ENCODE measurements at regions not wholly inside any gene's neighbourhood (a gene's known extent, or its start where the extent isn't known, plus 50 kb on each side); places are given as distances from the start of the nearest gene placed in this dataset.

DNA sequence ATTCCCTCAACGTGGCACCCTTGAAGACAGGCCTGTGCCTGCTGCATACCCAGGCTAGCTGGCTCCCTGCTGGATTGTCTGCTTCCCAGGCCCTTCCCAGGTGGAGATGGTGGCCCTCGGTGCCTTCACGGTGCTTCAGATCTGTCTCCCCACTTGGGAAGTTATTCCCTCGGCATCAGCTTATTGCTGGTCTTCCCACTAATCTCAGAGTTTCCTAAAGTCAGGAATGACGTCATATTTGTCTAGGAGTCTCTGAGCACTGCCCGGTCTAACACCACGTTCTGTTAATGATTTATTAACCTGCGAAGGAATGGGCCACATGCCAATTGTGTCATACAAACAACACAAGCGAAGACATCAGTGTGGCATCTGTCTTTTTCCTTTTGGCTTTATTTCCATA, 269.8 kb upstream of the ID2 start:
- 0 out of 2 replicates have a peak overlapping the region, but pooled peaks have one; percentile 25 for H2AFZ ChIP-seq (ENCODE audit: low read length)
- H3K27me3 ChIP-seq (ENCODE audit: insufficient read depth, low read length, poor library complexity, severe bottlenecking), result no peaks in the 10 kb centered on the region
- no peaks in the 10 kb centered on the region for H3K36me3 ChIP-seq (ENCODE audit: insufficient read depth, low read length)
- no peaks in the 10 kb centered on the region for H4K20me1 ChIP-seq (ENCODE audit: insufficient read depth, low read length, poor library complexity, severe bottlenecking)
- no peak overlapping the region for H3K9ac ChIP-seq (ENCODE audit: low read depth, low read length, poor library complexity, severe bottlenecking)
- TF ChIP-seq EZH2phosphoT487 (IDR thresholded peaks at IDR 0.05; ENCODE audit: borderline replicate concordance) (no peak), CTCF (conservative IDR thresholded peaks at IDR 0.05; ENCODE audit: low read length) (no peak)
- H3K79me2 ChIP-seq (ENCODE audit: insufficient read depth, low read length), result no peaks in the 10 kb centered on the region
- no peaks in the 10 kb centered on the region for H3K9me3 ChIP-seq (ENCODE audit: insufficient read depth, low read depth, low read length)
- no peaks in the 10 kb centered on the region for H3F3A ChIP-seq (ENCODE audit: low read depth)
- H3K9me2 ChIP-seq (replicated peaks; ENCODE audit: low read depth, low read length), result no peaks in the 10 kb centered on the region
- no peak overlapping the region for H3K4me3 ChIP-seq (ENCODE audit: low read length, poor library complexity, severe bottlenecking)
- H3K4me1 ChIP-seq (ENCODE audit: insufficient read depth, low read length, poor library complexity, severe bottlenecking), result peaks cover 30% of the 10 kb centered on the region
- H3K4me2 ChIP-seq (ENCODE audit: low read depth, low read length, poor library complexity, severe bottlenecking), result no peak overlapping the region

- Histone ChIP-seq H3K9ac (ENCODE audit: low read depth, low read length, poor library complexity, severe bottlenecking) (no peak overlapping the region), H3K4me2 (ENCODE audit: low read depth, low read length, poor library complexity, severe bottlenecking) (no peak overlapping the region), H3K36me3 (ENCODE audit: insufficient read depth, low read length) (no peaks in the 10 kb centered on the region), H3K4me3 (ENCODE audit: low read length, poor library complexity, severe bottlenecking) (no peak overlapping the region), H3K9me3 (ENCODE audit: insufficient read depth, low read depth, low read length) (no peaks in the 10 kb centered on the region), H3K27me3 (ENCODE audit: insufficient read depth, low read length, poor library complexity, severe bottlenecking) (no peaks in the 10 kb centered on the region), H3F3A (ENCODE audit: low read depth) (no peaks in the 10 kb centered on the region), H3K79me2 (ENCODE audit: insufficient read depth, low read length) (no peaks in the 10 kb centered on the region), H3K9me2 (replicated peaks; ENCODE audit: low read depth, low read length) (no peaks in the 10 kb centered on the region), H4K20me1 (ENCODE audit: insufficient read depth, low read length, poor library complexity, severe bottlenecking) (no peaks in the 10 kb centered on the region), H2AFZ (ENCODE audit: low read length) (0 out of 2 replicates have a peak overlapping the region, but pooled peaks have one; percentile 25), H3K4me1 (ENCODE audit: insufficient read depth, low read length, poor library complexity, severe bottlenecking) (peaks cover 35% of the 10 kb centered on the region)
- TF ChIP-seq CTCF (conservative IDR thresholded peaks at IDR 0.05; ENCODE audit: low read length) (no peak), EZH2phosphoT487 (IDR thresholded peaks at IDR 0.05; ENCODE audit: borderline replicate concordance) (no peak)
These were observed 269.3 kb upstream of the ID2 start for GRCh38 chr2:8412586-8412985.

- H3F3A ChIP-seq (ENCODE audit: low read depth), result no peaks in the 10 kb centered on the region
- TF ChIP-seq EZH2phosphoT487 (IDR thresholded peaks at IDR 0.05; ENCODE audit: borderline replicate concordance), result no peak
- TF ChIP-seq CTCF (conservative IDR thresholded peaks at IDR 0.05; ENCODE audit: low read length), result no peak
These were observed 268.2 kb upstream of the ID2 start for GRCh38 chr2:8413589-8414135.

More at GRCh38 chr2:8413589-8414135, 268.2 kb upstream of the ID2 start:
- H3K36me3 ChIP-seq (ENCODE audit: insufficient read depth, low read length), result no peaks in the 10 kb centered on the region
- H3K9ac ChIP-seq (ENCODE audit: low read depth, low read length, poor library complexity, severe bottlenecking), result no peak overlapping the region
- H4K20me1 ChIP-seq (ENCODE audit: insufficient read depth, low read length, poor library complexity, severe bottlenecking), result no peaks in the 10 kb centered on the region
- H3K9me2 ChIP-seq (replicated peaks; ENCODE audit: low read depth, low read length), result no peaks in the 10 kb centered on the region
- H3K79me2 ChIP-seq (ENCODE audit: insufficient read depth, low read length), result no peaks in the 10 kb centered on the region
- H3K4me2 ChIP-seq (ENCODE audit: low read depth, low read length, poor library complexity, severe bottlenecking), result no peak overlapping the region
- no peaks in the 10 kb centered on the region for H3K27me3 ChIP-seq (ENCODE audit: insufficient read depth, low read length, poor library complexity, severe bottlenecking)
- H2AFZ ChIP-seq (ENCODE audit: low read length), result no peak overlapping the region
- no peaks in the 10 kb centered on the region for H3K9me3 ChIP-seq (ENCODE audit: insufficient read depth, low read depth, low read length)
- H3K4me1 ChIP-seq (ENCODE audit: insufficient read depth, low read length, poor library complexity, severe bottlenecking), result peaks cover 45% of the 10 kb centered on the region
- no peak overlapping the region for H3K4me3 ChIP-seq (ENCODE audit: low read length, poor library complexity, severe bottlenecking)

All from Loucy (cell line).